ENCODE measurements at regions not wholly inside any gene's neighbourhood (a gene's known extent, or its start where the extent isn't known, plus 50 kb on each side); places are given as distances from the start of the nearest gene placed in this dataset.

DNA sequence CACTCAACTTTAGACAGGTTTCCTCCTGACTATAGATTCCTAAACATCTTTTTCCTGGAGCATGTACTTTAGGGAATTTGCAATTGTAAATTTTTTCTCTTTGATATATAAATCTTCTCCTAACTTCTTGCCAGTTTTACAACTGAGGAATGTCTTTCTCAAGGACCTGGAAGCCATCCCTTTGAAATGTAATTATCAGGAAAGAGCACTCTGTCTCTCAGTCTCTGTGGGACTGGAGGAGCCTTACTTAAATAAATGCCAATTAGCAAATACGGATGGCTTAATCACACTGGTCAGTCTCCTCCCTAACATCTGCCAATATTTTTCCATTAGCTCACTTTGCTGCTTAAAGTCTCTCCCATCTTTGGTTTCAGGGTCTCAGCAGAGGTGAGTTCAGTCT lies 344.3 kb upstream of the ARRDC3 start:
- no peak for TF ChIP-seq GATA3 (IDR thresholded peaks at IDR 0.05; ENCODE audit: low read depth, low read length)
- TF ChIP-seq GATA2 (IDR thresholded peaks at IDR 0.05; ENCODE audit: low read depth, low read length) = no peak
